WTC11 (cell line): ENCODE measurements at regions not wholly inside any gene's neighbourhood (a gene's known extent, or its start where the extent isn't known, plus 50 kb on each side); places are given as distances from the start of the nearest gene placed in this dataset.

Experiments used
- ATAC-seq: fragments of 200-7000 bp; cut with Tn5 transposase; 2 replicates; pipeline ENCODE4 v1.10.0; 2021; ENCODE audit warnings: mild to moderate bottlenecking, moderate library complexity
- CTCF ChIA-PET: fragments of 300-600 bp; sonication (Branson Sonifier 250); formaldehyde crosslinking; loops from one replicate; lab custom pipeline; 2021; ENCODE audit warnings: antibody characterized with exemption; lab: Charles Lee
- POLR2A ChIA-PET: fragments of 350-600 bp; sonication (Branson Sonifier 250); formaldehyde crosslinking; loops from one replicate; lab custom pipeline; 2021; ENCODE audit warnings: antibody characterized with exemption; lab: Charles Lee
- DNase-seq: peaks from one replicate; pipeline ENCODE4 v3.0.0; 2021; ENCODE audit warnings: low spot score
- H3K27ac Mint-ChIP-seq: 2 replicates; pipeline ENCODE4 v1.8.0; 2021; ENCODE audit warnings: mixed read lengths
- H3K27me3 Mint-ChIP-seq: 2 replicates; pipeline ENCODE4 v1.8.0; 2021; ENCODE audit warnings: low read depth, mild to moderate bottlenecking, moderate library complexity, mixed read lengths
- H3K36me3 Mint-ChIP-seq: 2 replicates; pipeline ENCODE4 v1.8.0; 2021; ENCODE audit warnings: mixed read lengths
- H3K4me1 Mint-ChIP-seq: 2 replicates; pipeline ENCODE4 v1.8.0; 2022; ENCODE audit warnings: mixed read lengths
- H3K4me3 Mint-ChIP-seq: 2 replicates; pipeline ENCODE4 v1.8.0; 2021; ENCODE audit warnings: mild to moderate bottlenecking, moderate library complexity, mixed read lengths
- H3K9me3 Mint-ChIP-seq: 2 replicates; pipeline ENCODE4 v1.8.0; 2021; ENCODE audit warnings: mixed read lengths
- ATF1 ChIP-seq: sonication (generic); formaldehyde crosslinking; IDR thresholded peaks from 2 replicates; pipeline ENCODE4 v1.8.1; 2023; ENCODE audit warnings: mild to moderate bottlenecking, moderate library complexity, missing genetic modification reagents
- CBFB ChIP-seq: sonication (generic); formaldehyde crosslinking; IDR thresholded peaks from 2 replicates; pipeline ENCODE4 v1.8.1; 2022; ENCODE audit warnings: mild to moderate bottlenecking, low read depth, missing genetic modification reagents
- CDX4 ChIP-seq: fragments of 250-450 bp; sonication (Bioruptor Pico); IDR thresholded peaks from 2 replicates; pipeline ENCODE4 v1.9.0; 2021; ENCODE audit warnings: moderate library complexity, mild to moderate bottlenecking, inconsistent platforms, borderline replicate concordance
- EMX1 ChIP-seq: fragments of 250-450 bp; sonication (Bioruptor Pico); IDR thresholded peaks from 2 replicates; pipeline ENCODE4 v1.8.0; 2021; ENCODE audit warnings: mild to moderate bottlenecking
- FOXJ3 ChIP-seq: sonication (generic); formaldehyde crosslinking; IDR thresholded peaks from 2 replicates; pipeline ENCODE4 v1.9.0; 2021; ENCODE audit warnings: missing genetic modification reagents, mild to moderate bottlenecking, borderline replicate concordance
- GTF2I ChIP-seq: fragments of 250-450 bp; sonication (Bioruptor Pico); conservative IDR thresholded peaks from 2 replicates; pipeline ENCODE4 v1.4.0; 2021; ENCODE audit warnings: mild to moderate bottlenecking
- JUN ChIP-seq: sonication (generic); formaldehyde crosslinking; IDR thresholded peaks from 2 replicates; pipeline ENCODE4 v1.8.0; 2023; ENCODE audit warnings: mild to moderate bottlenecking, missing genetic modification reagents
- NR1H2 ChIP-seq: sonication (generic); formaldehyde crosslinking; IDR thresholded peaks from 2 replicates; pipeline ENCODE4 v1.9.0; 2021; ENCODE audit warnings: mild to moderate bottlenecking, moderate library complexity, missing genetic modification reagents
- NR3C1 ChIP-seq: sonication (generic); formaldehyde crosslinking; conservative IDR thresholded peaks from 2 replicates; pipeline ENCODE4 v1.8.1; 2023; ENCODE audit warnings: low read depth, mild to moderate bottlenecking, missing genetic modification reagents
- RELA ChIP-seq: sonication (generic); formaldehyde crosslinking; IDR thresholded peaks from 2 replicates; pipeline ENCODE4 v1.8.1; 2022; ENCODE audit warnings: missing genetic modification reagents, mild to moderate bottlenecking, borderline replicate concordance
- RORB ChIP-seq: fragments of 250-450 bp; sonication (Bioruptor Pico); IDR thresholded peaks from 2 replicates; pipeline ENCODE4 v1.9.0; 2021; ENCODE audit warnings: mild to moderate bottlenecking
- SMAD3 ChIP-seq: sonication (generic); formaldehyde crosslinking; IDR thresholded peaks from 2 replicates; pipeline ENCODE4 v1.8.0; 2022; ENCODE audit warnings: missing genetic modification reagents, mild to moderate bottlenecking, borderline replicate concordance
- SOX15 ChIP-seq: fragments of 250-450 bp; sonication (Bioruptor Pico); IDR thresholded peaks from 2 replicates; pipeline ENCODE4 v1.9.0; 2021; ENCODE audit warnings: mild to moderate bottlenecking
- SP1 ChIP-seq: sonication (generic); formaldehyde crosslinking; conservative IDR thresholded peaks from 2 replicates; pipeline ENCODE4 v1.8.1; 2022; ENCODE audit warnings: missing genetic modification reagents
- TEAD1 ChIP-seq: sonication (generic); formaldehyde crosslinking; IDR thresholded peaks from 2 replicates; pipeline ENCODE4 v1.8.0; 2022; ENCODE audit warnings: mild to moderate bottlenecking, missing genetic modification reagents
- ZNF138 ChIP-seq: sonication (generic); formaldehyde crosslinking; conservative IDR thresholded peaks from 2 replicates; pipeline ENCODE4 v1.8.1; 2022; ENCODE audit warnings: mild to moderate bottlenecking, moderate library complexity, missing genetic modification reagents
- ZNF396 ChIP-seq: fragments of 250-450 bp; sonication (Bioruptor Pico); IDR thresholded peaks from 2 replicates; pipeline ENCODE4 v1.8.0; 2021; ENCODE audit warnings: mild to moderate bottlenecking, moderate library complexity, borderline replicate concordance
- ZNF416 ChIP-seq: fragments of 250-450 bp; sonication (Bioruptor Pico); IDR thresholded peaks from 2 replicates; pipeline ENCODE4 v1.9.0; 2021; ENCODE audit warnings: mild to moderate bottlenecking, inconsistent platforms
- TF ChIP-seq, protein P1 (sequence below): sonication (generic); formaldehyde crosslinking; IDR thresholded peaks from 2 replicates; pipeline ENCODE4 v1.8.0; 2022; ENCODE audit warnings: missing genetic modification reagents
- TF ChIP-seq, protein P2 (sequence below): sonication (generic); formaldehyde crosslinking; IDR thresholded peaks from 2 replicates; pipeline ENCODE4 v1.8.1; 2022; ENCODE audit warnings: mild to moderate bottlenecking, moderate library complexity, missing genetic modification reagents
- TF ChIP-seq, protein P3 (sequence below): sonication (generic); formaldehyde crosslinking; IDR thresholded peaks from 2 replicates; pipeline ENCODE4 v1.8.1; 2023; ENCODE audit warnings: mild to moderate bottlenecking, missing genetic modification reagents, borderline replicate concordance
- TF ChIP-seq, protein P4 (sequence below): fragments of 250-450 bp; sonication (Bioruptor Pico); IDR thresholded peaks from 2 replicates; pipeline ENCODE4 v1.8.0; 2021; ENCODE audit warnings: mild to moderate bottlenecking

DNA sequence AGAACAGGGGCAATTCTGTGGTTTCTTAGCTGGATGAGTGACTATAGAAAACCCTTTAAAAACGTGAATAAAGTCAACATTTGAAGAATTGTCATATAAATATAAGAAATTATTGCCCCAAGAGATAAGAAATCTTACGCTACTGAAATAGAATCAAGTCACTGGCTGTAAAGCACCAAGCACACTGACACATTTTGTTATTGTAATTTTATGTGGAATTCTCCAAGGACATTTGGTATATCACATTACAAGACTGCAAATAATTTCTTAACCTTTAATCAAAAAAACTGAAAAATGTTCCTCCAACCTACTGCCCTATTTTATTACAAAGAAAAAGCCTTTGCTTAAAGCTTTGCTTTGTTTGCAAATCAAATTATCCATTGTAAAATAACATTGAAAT lies 383.3 kb downstream of the IPMK start:
- CTCF ChIA-PET = no interaction called here
- Mint-ChIP-seq H3K27ac (no peak overlapping the region), H3K4me1 (no peaks in the 10 kb centered on the region), H3K27me3 (no peaks in the 10 kb centered on the region), H3K9me3 (peaks cover 22% of the 10 kb centered on the region), H3K36me3 (peaks cover 6% of the 10 kb centered on the region), H3K4me3 (no peak overlapping the region)
- POLR2A ChIA-PET = no interaction called here
- no peak for TF ChIP-seq CDX4 (CRISPR knock-in tag)
- TF ChIP-seq FOXJ3 = no peak
- ATAC-seq = no peak
- no peak for DNase-seq

- TF ChIP-seq SP1 (CRISPR knock-in tag) (no peak), TEAD1 (CRISPR knock-in tag) (no peak), JUN (CRISPR knock-in tag) (no peak), CBFB (CRISPR knock-in tag) (no peak), RORB (CRISPR knock-in tag) (no peak), ATF1 (no peak), NR3C1 (no peak), ZNF416 (CRISPR knock-in tag) (no peak)
- ChIA-PET POLR2A (no interaction called here), CTCF (no interaction called here)
- Mint-ChIP-seq H3K4me1 (no peaks in the 10 kb centered on the region; the same call in 1 of the 2 replicates), H3K27me3 (no peaks in the 10 kb centered on the region), H3K36me3 (no peaks in the 10 kb centered on the region), H3K27ac (no peak overlapping the region), H3K4me3 (no peak overlapping the region), H3K9me3 (no peaks in the 10 kb centered on the region)
- DNase-seq = no peak
- no peak for ATAC-seq
These were observed 387.1 kb downstream of the IPMK start for GRCh38 chr10:57880446-57881227.

- no peak for DNase-seq
- no peak for ATAC-seq
- H3K27me3 Mint-ChIP-seq = no peaks in the 10 kb centered on the region
- peaks cover 8% of the 10 kb centered on the region for H3K4me1 Mint-ChIP-seq
- ChIA-PET CTCF (no interaction called here), POLR2A (no interaction called here)
- no peaks in the 10 kb centered on the region for H3K9me3 Mint-ChIP-seq
- no peak overlapping the region for H3K27ac Mint-ChIP-seq
- no peaks in the 10 kb centered on the region for H3K36me3 Mint-ChIP-seq
- H3K4me3 Mint-ChIP-seq = no peak overlapping the region
- TF ChIP-seq GTF2I (CRISPR knock-in tag) (no peak), ZNF396 (no peak), NR1H2 (CRISPR knock-in tag) (no peak), ATF1 (no peak), ZNF138 (CRISPR knock-in tag) (no peak), RELA (CRISPR knock-in tag) (no peak), SOX15 (CRISPR knock-in tag) (no peak), TEAD1 (CRISPR knock-in tag) (no peak), CDX4 (CRISPR knock-in tag) (no peak), SMAD3 (CRISPR knock-in tag) (no peak), EMX1 (CRISPR knock-in tag) (no peak)
- TF ChIP-seq, protein P1, sequence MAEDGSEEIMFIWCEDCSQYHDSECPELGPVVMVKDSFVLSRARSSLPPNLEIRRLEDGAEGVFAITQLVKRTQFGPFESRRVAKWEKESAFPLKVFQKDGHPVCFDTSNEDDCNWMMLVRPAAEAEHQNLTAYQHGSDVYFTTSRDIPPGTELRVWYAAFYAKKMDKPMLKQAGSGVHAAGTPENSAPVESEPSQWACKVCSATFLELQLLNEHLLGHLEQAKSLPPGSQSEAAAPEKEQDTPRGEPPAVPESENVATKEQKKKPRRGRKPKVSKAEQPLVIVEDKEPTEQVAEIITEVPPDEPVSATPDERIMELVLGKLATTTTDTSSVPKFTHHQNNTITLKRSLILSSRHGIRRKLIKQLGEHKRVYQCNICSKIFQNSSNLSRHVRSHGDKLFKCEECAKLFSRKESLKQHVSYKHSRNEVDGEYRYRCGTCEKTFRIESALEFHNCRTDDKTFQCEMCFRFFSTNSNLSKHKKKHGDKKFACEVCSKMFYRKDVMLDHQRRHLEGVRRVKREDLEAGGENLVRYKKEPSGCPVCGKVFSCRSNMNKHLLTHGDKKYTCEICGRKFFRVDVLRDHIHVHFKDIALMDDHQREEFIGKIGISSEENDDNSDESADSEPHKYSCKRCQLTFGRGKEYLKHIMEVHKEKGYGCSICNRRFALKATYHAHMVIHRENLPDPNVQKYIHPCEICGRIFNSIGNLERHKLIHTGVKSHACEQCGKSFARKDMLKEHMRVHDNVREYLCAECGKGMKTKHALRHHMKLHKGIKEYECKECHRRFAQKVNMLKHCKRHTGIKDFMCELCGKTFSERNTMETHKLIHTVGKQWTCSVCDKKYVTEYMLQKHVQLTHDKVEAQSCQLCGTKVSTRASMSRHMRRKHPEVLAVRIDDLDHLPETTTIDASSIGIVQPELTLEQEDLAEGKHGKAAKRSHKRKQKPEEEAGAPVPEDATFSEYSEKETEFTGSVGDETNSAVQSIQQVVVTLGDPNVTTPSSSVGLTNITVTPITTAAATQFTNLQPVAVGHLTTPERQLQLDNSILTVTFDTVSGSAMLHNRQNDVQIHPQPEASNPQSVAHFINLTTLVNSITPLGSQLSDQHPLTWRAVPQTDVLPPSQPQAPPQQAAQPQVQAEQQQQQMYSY (CRISPR knock-in tag) = no peak
- TF ChIP-seq, protein P2, sequence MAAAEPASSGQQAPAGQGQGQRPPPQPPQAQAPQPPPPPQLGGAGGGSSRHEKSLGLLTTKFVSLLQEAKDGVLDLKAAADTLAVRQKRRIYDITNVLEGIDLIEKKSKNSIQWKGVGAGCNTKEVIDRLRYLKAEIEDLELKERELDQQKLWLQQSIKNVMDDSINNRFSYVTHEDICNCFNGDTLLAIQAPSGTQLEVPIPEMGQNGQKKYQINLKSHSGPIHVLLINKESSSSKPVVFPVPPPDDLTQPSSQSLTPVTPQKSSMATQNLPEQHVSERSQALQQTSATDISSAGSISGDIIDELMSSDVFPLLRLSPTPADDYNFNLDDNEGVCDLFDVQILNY (CRISPR knock-in tag) = no peak
- TF ChIP-seq, protein P3, sequence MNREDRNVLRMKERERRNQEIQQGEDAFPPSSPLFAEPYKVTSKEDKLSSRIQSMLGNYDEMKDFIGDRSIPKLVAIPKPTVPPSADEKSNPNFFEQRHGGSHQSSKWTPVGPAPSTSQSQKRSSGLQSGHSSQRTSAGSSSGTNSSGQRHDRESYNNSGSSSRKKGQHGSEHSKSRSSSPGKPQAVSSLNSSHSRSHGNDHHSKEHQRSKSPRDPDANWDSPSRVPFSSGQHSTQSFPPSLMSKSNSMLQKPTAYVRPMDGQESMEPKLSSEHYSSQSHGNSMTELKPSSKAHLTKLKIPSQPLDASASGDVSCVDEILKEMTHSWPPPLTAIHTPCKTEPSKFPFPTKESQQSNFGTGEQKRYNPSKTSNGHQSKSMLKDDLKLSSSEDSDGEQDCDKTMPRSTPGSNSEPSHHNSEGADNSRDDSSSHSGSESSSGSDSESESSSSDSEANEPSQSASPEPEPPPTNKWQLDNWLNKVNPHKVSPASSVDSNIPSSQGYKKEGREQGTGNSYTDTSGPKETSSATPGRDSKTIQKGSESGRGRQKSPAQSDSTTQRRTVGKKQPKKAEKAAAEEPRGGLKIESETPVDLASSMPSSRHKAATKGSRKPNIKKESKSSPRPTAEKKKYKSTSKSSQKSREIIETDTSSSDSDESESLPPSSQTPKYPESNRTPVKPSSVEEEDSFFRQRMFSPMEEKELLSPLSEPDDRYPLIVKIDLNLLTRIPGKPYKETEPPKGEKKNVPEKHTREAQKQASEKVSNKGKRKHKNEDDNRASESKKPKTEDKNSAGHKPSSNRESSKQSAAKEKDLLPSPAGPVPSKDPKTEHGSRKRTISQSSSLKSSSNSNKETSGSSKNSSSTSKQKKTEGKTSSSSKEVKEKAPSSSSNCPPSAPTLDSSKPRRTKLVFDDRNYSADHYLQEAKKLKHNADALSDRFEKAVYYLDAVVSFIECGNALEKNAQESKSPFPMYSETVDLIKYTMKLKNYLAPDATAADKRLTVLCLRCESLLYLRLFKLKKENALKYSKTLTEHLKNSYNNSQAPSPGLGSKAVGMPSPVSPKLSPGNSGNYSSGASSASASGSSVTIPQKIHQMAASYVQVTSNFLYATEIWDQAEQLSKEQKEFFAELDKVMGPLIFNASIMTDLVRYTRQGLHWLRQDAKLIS (CRISPR knock-in tag) = no peak
- TF ChIP-seq, protein P4, sequence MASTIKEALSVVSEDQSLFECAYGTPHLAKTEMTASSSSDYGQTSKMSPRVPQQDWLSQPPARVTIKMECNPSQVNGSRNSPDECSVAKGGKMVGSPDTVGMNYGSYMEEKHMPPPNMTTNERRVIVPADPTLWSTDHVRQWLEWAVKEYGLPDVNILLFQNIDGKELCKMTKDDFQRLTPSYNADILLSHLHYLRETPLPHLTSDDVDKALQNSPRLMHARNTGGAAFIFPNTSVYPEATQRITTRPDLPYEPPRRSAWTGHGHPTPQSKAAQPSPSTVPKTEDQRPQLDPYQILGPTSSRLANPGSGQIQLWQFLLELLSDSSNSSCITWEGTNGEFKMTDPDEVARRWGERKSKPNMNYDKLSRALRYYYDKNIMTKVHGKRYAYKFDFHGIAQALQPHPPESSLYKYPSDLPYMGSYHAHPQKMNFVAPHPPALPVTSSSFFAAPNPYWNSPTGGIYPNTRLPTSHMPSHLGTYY (CRISPR knock-in tag) = no peak
These were observed 392.9 kb downstream of the IPMK start for GRCh38 chr10:57874810-57875209.
